Posterior vena cava (tissue), 2 donors: ENCODE measurements at regions not wholly inside any gene's neighbourhood (a gene's known extent, or its start where the extent isn't known, plus 50 kb on each side); places are given as distances from the start of the nearest gene placed in this dataset.
"Not testable (repeated sequence)": the region's sequence is repeated elsewhere in the genome, so short reads cannot be mapped to it uniquely, and the experiment has no call there.

Experiments used
- DNase-seq: peaks from one replicate; pipeline ENCODE4 v3.0.0-alpha.2; 2020; ENCODE audit warnings: low spot score
- intact Hi-C, 2 donors: fragments of 100-400 bp; cut with DNase I; formaldehyde crosslinking; loops; one replicate each; pipeline versions ENCODE4 v1.14.1 to v1.14.2; 2022 to 2023
- donor health status: DM: yes; HTN: yes; CAD: no.
- donor health status: DM: yes; HTN: yes; CAD: no.

DNA sequence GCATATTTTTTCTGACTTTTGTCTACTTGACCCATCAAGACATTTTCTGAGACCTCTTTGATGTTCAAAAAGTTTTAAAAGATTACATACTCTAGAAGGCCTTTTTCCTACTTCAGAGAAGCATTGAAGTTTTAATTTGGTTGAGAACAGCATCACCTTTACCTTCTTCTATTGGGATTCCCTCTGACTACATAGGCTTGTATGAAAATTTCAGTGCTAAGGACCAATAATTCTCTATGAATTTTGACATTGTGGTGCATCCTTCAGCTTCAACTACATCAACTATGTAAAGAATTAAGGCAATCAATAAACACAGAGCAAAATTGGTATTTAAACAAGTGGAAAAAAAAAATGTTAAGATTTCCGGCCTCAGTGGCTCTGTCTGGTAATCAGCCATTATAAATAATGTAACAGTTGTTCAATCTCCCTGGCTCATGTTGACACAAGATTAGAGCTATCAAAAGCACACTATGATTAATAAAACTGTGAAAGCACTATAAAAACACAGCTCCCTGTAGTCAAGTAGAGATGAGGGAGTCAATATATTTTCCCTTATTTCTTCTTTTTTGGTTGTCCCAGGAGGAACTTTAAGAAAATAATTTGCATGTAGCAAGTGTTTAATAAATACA lies 627.0 kb upstream of the SYT4 start:
- no peak for DNase-seq
- intact Hi-C loops: no loop called here

- intact Hi-C loops: no loop called here
- no peak for DNase-seq
Observed at GRCh38 chr18:43914018-43914417, 636.7 kb upstream of the SYT4 start.

DNA sequence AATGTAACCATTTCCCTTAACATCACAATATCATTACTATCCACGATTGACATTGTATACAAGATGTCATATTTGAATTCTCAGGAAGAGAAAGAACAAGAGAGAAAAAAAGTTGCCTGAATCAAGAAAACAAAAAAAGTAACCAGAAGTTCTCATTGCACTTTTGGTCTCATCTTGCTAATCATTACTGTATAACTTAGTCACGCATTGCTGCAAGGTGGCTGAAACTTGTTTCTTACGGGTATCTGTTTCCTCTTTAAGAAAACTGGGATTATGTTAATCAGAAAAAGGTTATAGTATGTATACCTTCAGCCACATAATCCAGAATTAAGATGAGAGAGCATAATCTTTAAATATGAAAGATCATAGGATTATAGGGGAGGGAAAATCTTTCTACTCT lies 639.7 kb upstream of the SYT4 start:
- DNase-seq: no peak
- intact Hi-C loops: no loop called here

GRCh38 chr18:43917520-43917919 lies 640.2 kb upstream of the SYT4 start:
- DNase-seq: no peak
- intact Hi-C loops: no loop called here

DNA sequence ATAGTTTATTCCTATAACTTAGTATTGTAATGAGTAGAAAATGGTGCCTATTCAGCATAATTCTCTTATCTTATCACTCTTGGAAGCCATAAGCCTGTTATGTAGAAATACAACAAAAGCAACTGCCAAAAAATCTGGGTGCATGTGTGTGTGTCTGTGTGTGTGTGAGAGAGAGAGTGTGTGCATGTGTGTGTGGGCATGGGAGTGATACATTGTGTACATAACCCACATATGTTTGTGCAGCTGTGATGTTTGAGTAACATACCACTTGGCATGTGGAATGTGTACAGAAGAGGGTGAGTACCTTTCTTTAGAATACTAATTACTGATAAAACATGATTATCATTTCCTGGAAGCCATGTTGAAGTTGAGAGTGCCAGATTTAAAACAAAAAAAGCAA lies 642.3 kb upstream of the SYT4 start:
- DNase-seq: no peak
- intact Hi-C loops: no loop called here

DNA sequence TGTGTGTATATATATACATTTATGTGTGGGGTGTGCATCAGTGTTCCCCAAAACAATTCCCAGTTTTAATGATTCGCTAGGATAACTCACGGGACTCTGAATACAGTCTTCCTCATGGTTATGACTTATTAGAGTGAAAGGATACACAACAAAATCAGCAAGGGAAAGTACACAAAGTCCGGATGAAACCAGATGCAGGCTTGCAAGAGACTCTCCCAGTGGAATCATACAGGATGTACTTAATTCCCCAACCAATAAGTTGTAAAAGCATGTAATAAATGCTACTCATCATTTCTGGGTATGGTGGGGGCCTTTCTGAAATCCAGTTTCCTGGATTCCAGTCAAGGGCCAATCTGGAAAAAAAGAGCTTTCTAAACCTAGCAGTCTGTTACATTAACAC lies 654.1 kb upstream of the SYT4 start:
- no peak for DNase-seq

DNA sequence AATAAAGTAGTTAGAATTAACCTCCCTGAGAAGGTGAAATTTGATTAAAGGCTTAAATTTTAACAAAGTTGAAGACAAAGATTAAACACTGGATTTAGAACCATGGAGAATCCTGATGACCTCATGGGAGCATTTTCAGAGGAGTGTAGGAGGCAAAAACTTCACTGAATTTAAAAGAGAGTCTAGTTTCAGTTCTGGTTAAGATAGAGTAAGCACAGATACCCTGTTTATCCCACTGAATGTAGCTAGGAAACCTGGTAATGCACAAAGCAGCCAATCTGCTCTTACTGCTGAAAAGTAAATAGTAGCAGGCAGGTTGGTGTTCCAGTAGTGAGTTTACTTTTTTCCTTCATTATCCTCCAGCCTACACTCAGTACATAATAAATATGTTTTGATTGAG lies 654.9 kb upstream of the SYT4 start:
- intact Hi-C loops: no loop called here
- no peak for DNase-seq

More for the DNA sequence above, 654.1 kb upstream of the SYT4 start:
- intact Hi-C loops: no loop called here

GRCh38 chr18:43933177-43933576 lies 655.9 kb upstream of the SYT4 start:
- DNase-seq: no peak
- intact Hi-C loops: no loop called here

DNA sequence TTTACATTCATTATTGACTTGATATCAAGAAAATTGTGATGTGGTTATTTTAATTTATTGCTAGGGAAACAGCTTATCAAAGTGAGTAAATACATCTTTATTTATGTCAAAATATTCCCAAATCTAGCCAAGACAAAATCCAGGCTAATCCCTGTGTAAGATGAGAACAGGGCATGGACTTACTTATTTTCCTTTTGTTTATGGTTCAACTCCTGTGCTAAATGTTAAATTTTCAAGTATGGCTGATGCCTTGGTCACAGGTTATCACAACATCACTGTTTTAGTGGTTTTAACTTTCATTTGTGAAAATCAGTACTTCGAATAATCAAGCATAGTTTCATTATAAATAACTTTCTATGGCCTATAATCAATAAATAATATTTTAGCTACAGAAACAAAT lies 657.0 kb upstream of the SYT4 start:
- intact Hi-C loops: no loop called here
- DNase-seq: no peak

DNA sequence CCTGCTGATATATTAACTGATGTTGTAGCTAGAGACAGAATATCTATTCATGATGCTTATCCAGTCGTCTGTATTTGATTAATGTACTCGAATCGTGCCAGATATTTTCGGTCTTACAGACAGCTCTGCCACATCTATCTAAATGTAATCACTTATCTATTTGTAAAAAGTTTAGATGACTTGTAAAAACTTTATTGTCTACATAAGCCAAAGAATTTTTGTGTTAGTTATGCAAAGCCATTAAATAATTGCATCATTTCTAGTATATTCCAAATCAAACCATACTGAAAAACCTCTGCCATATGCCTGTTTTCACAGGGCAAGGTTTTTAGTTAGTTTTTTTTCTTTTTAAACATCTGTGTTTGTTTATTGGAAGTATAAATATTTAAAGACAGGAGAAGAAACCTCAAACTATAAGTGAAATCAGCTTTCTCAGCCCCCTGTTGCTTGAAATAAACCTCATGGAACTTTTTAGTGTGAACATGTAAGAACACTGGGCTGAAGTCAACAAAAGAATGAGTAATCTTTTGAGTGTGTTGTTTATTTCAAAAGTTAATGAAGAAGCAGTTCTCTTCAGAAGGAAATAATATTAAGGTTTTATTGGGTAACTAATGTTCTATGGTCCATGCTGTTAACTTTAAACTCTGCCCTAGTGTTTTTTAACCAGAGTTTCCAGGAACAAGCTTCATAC lies 657.6 kb upstream of the SYT4 start:
- no peak for DNase-seq

GRCh38 chr18:43936176-43936575 lies 658.9 kb upstream of the SYT4 start:
- intact Hi-C loops: no loop called here
- no peak for DNase-seq

More for the DNA sequence above, 657.6 kb upstream of the SYT4 start:
- intact Hi-C loops: no loop called here

GRCh38 chr18:43949291-43949690 lies 672.0 kb upstream of the SYT4 start:
- intact Hi-C loops: no loop called here

DNA sequence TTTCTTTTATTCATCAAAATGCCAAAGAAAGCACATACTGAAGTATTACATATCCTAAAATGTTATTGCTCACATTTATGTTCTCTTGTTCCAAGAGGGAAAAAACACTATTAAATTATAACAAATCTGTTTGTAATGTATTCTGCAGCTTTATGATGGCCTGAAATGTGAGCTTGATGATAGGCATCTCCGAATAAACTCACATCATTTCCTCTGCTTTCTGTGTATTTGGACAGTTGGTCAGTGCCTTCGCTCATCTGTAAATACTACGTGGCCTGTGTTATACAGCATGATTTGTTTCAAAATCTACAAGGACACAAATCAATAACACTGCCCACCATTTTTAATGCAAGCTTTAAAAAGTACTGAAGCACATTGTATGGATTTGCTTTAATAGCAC lies 672.8 kb upstream of the SYT4 start:
- intact Hi-C loops: no loop called here
- no peak for DNase-seq

More at GRCh38 chr18:43949291-43949690, 672.0 kb upstream of the SYT4 start:
- DNase-seq: no peak

DNA sequence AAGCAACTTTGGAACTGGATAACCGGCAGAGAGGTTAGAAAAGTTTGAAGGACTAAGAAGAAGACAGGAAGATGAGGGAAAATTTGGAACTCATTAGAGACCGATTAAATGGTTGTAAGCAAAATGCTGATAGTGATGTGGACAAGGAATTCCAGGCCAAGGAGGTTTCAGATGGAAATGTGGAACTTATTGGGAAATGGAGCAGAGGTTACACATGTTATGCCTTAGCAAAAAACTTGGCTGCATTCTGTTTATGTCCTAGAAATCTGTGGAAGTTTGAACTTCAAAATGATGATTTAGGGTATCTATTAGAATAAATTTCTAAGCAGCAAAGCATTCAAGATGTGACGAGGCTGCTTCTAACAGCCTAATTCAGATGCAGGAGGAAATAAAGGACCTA lies 675.1 kb upstream of the SYT4 start:
- DNase-seq: no peak
- intact Hi-C loops: no loop called here

- no peak for DNase-seq
- intact Hi-C loops: no loop called here
Observed at GRCh38 chr18:43961722-43962121, 684.4 kb upstream of the SYT4 start.

DNA sequence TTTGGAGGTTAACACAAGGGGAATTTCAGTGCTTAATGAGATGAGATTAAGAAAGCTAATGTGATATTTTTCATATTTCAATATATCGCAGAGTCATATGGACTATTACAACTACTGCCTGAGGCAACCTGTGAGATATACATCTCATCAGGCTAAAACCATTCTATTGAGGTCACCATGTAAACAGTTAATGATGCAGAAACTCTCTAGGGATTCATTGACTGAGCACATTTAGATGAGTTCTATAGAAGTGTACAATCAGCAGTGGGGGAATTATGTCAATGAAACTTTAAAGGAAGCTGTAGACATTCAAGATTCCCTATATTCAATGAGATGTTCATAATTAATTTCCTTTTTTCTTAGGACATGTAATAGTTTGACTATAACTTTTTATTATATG lies 687.4 kb upstream of the SYT4 start:
- DNase-seq: no peak
- intact Hi-C loops: no loop called here

DNA sequence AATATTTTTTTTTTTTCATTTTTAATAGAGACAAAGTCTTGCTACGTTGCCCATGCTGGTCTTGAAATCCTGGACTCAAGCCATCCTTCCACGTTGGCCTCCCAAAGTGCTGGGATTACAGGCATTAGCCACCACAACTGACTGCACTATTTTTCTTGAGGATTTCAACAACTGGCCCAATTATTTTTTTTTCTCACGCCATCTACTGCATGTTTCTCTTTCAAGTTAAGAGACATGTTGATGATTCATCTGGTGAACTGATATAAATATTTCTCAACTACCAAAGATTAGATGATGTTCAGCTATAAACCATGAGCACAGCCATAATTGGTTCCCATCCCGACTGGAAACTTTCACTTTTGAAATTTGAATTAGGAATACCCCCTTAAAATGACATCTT lies 688.4 kb upstream of the SYT4 start:
- intact Hi-C loops: no loop called here
- DNase-seq: no peak

DNA sequence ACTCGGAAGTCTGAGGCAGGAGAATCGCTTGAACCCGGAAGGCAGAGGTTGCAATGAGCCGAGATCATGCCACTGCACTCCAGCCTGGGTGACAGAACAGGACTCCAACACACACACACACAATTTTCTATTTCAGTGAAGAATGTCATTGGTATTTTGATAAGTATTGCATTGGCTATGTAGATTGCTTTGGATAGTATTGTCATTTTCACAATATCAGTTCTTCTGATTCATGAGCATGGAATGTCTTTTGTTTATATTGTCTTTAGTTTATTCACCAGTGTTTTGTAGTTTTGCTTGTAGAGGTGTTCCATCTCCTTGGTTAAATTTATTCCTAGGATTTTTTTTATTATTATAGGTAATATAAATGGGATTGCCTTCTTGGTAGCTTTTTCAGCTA lies 693.4 kb upstream of the SYT4 start:
- DNase-seq: no peak
- intact Hi-C loops: no loop called here

DNA sequence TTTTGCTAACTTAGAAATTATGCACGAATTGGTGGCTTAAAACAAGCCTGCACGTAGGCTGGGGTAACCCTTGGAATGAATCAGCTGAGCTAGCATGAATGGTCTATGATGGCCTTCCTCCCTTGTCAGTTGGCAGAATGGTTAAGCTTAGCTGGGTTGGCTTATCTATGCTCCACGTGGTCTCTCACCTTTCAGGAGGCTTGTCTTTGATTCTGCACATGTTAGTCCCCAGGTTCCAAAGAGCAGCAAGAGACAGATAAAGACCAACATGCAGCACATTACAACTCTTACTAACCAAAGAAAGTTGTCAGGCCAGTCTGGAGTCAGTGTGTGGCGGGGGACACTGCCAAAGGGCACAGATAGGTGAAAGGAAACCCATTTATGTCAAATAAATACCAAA lies 700.9 kb upstream of the SYT4 start:
- no peak for DNase-seq
- intact Hi-C loops: no loop called here

GRCh38 chr18:43982582-43982981 lies 698.1 kb upstream of the SETBP1 start:
- intact Hi-C loops: no loop called here
- DNase-seq: no peak

- intact Hi-C loops, DNase-seq: not testable (repeated sequence)
Observed at GRCh38 chr18:43987061-43987460, 693.6 kb upstream of the SETBP1 start.
